ENCODE measurements at regions not wholly inside any gene's neighbourhood (a gene's known extent, or its start where the extent isn't known, plus 50 kb on each side); places are given as distances from the start of the nearest gene placed in this dataset.

DNA sequence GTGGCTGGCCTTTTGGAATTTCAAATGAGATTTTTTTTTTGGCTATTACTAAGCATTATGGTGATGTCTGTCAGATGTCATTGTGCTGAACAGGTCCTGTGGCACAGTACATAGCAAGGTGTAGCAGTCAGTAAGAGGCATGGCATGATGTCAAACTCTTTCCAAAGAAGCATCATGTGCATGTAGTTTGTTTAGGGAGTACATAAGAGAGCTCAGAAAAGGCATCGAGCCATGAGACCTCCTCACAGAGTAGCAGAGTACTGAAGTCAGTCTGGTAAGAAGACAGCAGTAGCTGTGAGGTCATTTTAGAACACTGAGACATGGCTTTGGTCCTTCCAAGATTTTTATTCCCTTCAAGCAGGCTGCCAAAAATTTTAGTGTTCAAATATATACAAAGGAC, 134.9 kb upstream of the SPRED1 start:
- TF ChIP-seq, protein P1, sequence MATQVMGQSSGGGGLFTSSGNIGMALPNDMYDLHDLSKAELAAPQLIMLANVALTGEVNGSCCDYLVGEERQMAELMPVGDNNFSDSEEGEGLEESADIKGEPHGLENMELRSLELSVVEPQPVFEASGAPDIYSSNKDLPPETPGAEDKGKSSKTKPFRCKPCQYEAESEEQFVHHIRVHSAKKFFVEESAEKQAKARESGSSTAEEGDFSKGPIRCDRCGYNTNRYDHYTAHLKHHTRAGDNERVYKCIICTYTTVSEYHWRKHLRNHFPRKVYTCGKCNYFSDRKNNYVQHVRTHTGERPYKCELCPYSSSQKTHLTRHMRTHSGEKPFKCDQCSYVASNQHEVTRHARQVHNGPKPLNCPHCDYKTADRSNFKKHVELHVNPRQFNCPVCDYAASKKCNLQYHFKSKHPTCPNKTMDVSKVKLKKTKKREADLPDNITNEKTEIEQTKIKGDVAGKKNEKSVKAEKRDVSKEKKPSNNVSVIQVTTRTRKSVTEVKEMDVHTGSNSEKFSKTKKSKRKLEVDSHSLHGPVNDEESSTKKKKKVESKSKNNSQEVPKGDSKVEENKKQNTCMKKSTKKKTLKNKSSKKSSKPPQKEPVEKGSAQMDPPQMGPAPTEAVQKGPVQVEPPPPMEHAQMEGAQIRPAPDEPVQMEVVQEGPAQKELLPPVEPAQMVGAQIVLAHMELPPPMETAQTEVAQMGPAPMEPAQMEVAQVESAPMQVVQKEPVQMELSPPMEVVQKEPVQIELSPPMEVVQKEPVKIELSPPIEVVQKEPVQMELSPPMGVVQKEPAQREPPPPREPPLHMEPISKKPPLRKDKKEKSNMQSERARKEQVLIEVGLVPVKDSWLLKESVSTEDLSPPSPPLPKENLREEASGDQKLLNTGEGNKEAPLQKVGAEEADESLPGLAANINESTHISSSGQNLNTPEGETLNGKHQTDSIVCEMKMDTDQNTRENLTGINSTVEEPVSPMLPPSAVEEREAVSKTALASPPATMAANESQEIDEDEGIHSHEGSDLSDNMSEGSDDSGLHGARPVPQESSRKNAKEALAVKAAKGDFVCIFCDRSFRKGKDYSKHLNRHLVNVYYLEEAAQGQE (IDR thresholded peaks at IDR 0.05; ENCODE audit: low read depth), result no peak
- TF ChIP-seq TCF12 (IDR thresholded peaks at IDR 0.05; ENCODE audit: low read depth) (no peak), EGR1 (IDR thresholded peaks at IDR 0.05) (no peak), TAF1 (IDR thresholded peaks at IDR 0.05; ENCODE audit: low read depth) (no peak), YY1 (IDR thresholded peaks at IDR 0.05; ENCODE audit: low read depth) (no peak), TEAD4 (IDR thresholded peaks at IDR 0.05) (no peak), FOXM1 (IDR thresholded peaks at IDR 0.05; ENCODE audit: borderline replicate concordance, low read depth) (no peak), CREB1 (IDR thresholded peaks at IDR 0.05; ENCODE audit: low read depth) (no peak), EP300 (IDR thresholded peaks at IDR 0.05; ENCODE audit: borderline replicate concordance) (no peak), RAD21 (IDR thresholded peaks at IDR 0.05; ENCODE audit: low read depth) (no peak), ZBTB7A (IDR thresholded peaks at IDR 0.05; ENCODE audit: low read depth) (no peak)
- TF ChIP-seq, protein P2, sequence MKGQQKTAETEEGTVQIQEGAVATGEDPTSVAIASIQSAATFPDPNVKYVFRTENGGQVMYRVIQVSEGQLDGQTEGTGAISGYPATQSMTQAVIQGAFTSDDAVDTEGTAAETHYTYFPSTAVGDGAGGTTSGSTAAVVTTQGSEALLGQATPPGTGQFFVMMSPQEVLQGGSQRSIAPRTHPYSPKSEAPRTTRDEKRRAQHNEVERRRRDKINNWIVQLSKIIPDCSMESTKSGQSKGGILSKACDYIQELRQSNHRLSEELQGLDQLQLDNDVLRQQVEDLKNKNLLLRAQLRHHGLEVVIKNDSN (IDR thresholded peaks at IDR 0.05), result no peak
- TF ChIP-seq, protein P3, sequence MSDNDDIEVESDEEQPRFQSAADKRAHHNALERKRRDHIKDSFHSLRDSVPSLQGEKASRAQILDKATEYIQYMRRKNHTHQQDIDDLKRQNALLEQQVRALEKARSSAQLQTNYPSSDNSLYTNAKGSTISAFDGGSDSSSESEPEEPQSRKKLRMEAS (IDR thresholded peaks at IDR 0.05), result no peak

DNA sequence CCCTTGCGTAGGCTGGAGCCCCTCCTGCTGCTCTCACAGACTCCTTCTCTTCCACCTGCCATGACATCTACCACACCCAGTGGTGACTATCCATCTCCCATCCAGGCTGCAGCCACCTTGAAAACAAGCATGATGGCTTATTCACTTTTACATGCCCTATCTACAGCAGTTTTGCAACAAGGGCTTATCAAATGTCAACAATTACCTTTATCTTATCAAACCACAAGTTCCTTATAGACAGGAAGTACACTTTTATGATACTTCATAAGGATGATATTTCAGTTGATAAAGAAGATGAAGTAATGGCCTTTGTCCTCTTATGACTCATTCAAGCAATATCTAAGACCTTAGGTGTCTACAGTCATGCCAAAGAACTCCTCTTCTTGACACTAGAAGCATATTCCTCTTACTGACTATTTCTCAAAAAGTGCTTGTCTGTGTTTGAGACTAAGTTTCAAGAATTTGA, 125.3 kb upstream of the SPRED1 start:
- TF ChIP-seq ZBTB7A (IDR thresholded peaks at IDR 0.05; ENCODE audit: low read depth), result no peak
- no peak for TF ChIP-seq EGR1 (IDR thresholded peaks at IDR 0.05)
- TF ChIP-seq, protein P3 (IDR thresholded peaks at IDR 0.05), result no peak
- TF ChIP-seq, protein P1 (IDR thresholded peaks at IDR 0.05; ENCODE audit: low read depth), result no peak
- TF ChIP-seq NFIC (IDR thresholded peaks at IDR 0.05), result no peak
- no peak for TF ChIP-seq RAD21 (IDR thresholded peaks at IDR 0.05; ENCODE audit: low read depth)
- no peak for TF ChIP-seq TEAD4 (IDR thresholded peaks at IDR 0.05)
- TF ChIP-seq EP300 (IDR thresholded peaks at IDR 0.05; ENCODE audit: borderline replicate concordance), result no peak
- no peak for TF ChIP-seq FOXM1 (IDR thresholded peaks at IDR 0.05; ENCODE audit: borderline replicate concordance, low read depth)
- TF ChIP-seq CREB1 (IDR thresholded peaks at IDR 0.05; ENCODE audit: low read depth), result no peak
- TF ChIP-seq TAF1 (IDR thresholded peaks at IDR 0.05; ENCODE audit: low read depth), result no peak
- no peak for TF ChIP-seq YY1 (IDR thresholded peaks at IDR 0.05; ENCODE audit: low read depth)
- TF ChIP-seq, protein P2 (IDR thresholded peaks at IDR 0.05), result no peak

DNA sequence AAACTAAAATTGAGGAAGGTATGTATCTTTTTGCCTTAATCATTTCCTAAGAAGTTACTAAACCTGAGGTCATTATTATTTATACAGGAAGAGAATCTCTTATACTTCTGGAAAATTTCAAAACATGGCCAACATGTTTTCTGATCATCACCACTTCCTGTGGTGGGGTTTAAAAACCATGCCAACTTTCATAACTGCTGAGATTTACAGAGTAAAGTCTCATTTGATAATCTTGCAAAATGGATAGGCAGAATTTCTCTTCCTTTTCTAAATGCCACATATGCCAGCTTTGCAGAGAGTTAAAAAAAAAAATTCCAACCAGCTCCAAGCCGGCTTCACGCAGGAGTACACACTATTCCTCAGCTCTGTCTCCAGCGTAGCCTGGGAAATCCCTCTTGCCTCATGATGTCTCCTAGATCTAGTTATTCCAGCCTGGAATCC, 124.3 kb upstream of the SPRED1 start:
- no peak for TF ChIP-seq TCF12 (IDR thresholded peaks at IDR 0.05; ENCODE audit: low read depth)
- TF ChIP-seq RAD21 (IDR thresholded peaks at IDR 0.05; ENCODE audit: low read depth), result no peak
- TF ChIP-seq EP300 (IDR thresholded peaks at IDR 0.05; ENCODE audit: borderline replicate concordance), result no peak
- TF ChIP-seq, protein P3 (IDR thresholded peaks at IDR 0.05), result no peak

DNA sequence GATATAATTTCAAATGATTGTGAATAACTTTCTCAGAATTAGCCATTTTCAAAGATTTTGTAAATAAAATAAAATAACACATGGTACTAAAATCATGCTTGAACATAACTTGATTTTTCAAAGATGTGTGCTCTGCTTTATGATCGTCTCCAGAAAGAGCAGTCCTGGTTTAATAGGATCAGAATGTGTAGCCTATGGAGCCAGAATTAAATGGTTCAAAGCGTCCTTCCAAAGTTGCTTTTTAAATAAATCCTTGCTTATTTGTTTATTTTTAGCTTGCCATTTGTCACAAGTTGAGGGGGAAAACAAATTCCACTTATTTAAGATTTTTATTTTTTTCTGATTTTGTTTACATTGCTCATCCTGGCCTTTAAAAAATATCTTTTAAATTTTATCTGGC, 123.7 kb upstream of the SPRED1 start:
- TF ChIP-seq TAF1 (IDR thresholded peaks at IDR 0.05; ENCODE audit: low read depth), result no peak
- TF ChIP-seq, protein P3 (IDR thresholded peaks at IDR 0.05), result no peak
- no peak for TF ChIP-seq FOXM1 (IDR thresholded peaks at IDR 0.05; ENCODE audit: borderline replicate concordance, low read depth)
- no peak for TF ChIP-seq EP300 (IDR thresholded peaks at IDR 0.05; ENCODE audit: borderline replicate concordance)
- TF ChIP-seq TCF12 (IDR thresholded peaks at IDR 0.05; ENCODE audit: low read depth), result no peak
- no peak for TF ChIP-seq RAD21 (IDR thresholded peaks at IDR 0.05; ENCODE audit: low read depth)
- TF ChIP-seq EGR1 (IDR thresholded peaks at IDR 0.05), result no peak
- TF ChIP-seq ZBTB7A (IDR thresholded peaks at IDR 0.05; ENCODE audit: low read depth), result no peak
- no peak for TF ChIP-seq TEAD4 (IDR thresholded peaks at IDR 0.05)
- no peak for TF ChIP-seq YY1 (IDR thresholded peaks at IDR 0.05; ENCODE audit: low read depth)
- TF ChIP-seq, protein P2 (IDR thresholded peaks at IDR 0.05), result no peak

DNA sequence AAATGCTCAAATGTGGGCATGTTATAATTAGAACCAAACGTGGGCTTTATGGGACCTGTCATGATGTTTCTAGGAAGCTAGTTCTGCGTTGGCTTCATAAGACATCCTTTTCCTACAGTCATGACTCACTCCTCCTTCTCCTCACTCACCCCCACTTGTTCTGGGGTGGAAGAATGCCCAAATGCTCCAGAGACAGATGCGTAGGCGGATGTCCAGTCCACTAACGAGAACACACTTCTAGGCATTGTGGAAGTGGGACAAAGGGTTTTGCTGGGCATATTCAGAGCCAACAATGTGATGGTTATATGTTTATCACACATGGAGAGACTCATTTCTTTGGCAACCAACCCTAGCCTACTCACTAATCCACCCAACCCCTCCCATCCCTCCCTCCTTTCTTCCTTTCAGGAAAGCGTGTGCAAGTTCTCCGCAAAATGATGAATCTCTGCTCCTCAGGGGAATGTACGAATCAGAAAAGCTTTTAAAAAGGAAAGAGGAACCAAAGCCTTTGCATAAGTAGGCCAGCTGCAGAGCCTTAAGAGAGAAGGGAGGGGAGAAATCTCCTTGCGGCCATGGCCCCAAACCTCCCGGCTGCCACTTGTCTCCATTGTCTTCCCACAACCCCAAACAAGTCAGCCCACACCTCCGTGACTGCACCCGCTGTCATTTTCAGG, 123.0 kb upstream of the SPRED1 start:
- TF ChIP-seq EP300 (IDR thresholded peaks at IDR 0.05; ENCODE audit: borderline replicate concordance) (no peak), CREB1 (IDR thresholded peaks at IDR 0.05; ENCODE audit: low read depth) (no peak), TEAD4 (IDR thresholded peaks at IDR 0.05) (no peak), ZBTB7A (IDR thresholded peaks at IDR 0.05; ENCODE audit: low read depth) (no peak), NFIC (IDR thresholded peaks at IDR 0.05) (no peak), EGR1 (IDR thresholded peaks at IDR 0.05) (no peak), FOXM1 (IDR thresholded peaks at IDR 0.05; ENCODE audit: borderline replicate concordance, low read depth) (no peak), RAD21 (IDR thresholded peaks at IDR 0.05; ENCODE audit: low read depth) (no peak), CEBPB (IDR thresholded peaks at IDR 0.05) (no peak), TCF12 (IDR thresholded peaks at IDR 0.05; ENCODE audit: low read depth) (no peak), YY1 (IDR thresholded peaks at IDR 0.05; ENCODE audit: low read depth) (no peak), TAF1 (IDR thresholded peaks at IDR 0.05; ENCODE audit: low read depth) (no peak)
- TF ChIP-seq, protein P2 (IDR thresholded peaks at IDR 0.05), result no peak
- TF ChIP-seq, protein P3 (IDR thresholded peaks at IDR 0.05), result no peak
- TF ChIP-seq, protein P1 (IDR thresholded peaks at IDR 0.05; ENCODE audit: low read depth), result no peak
